Fibroblast of pulmonary artery (primary cell): ENCODE measurements at regions not wholly inside any gene's neighbourhood (a gene's known extent, or its start where the extent isn't known, plus 50 kb on each side); places are given as distances from the start of the nearest gene placed in this dataset.

ENCODE experiments used
- DNase-seq: peaks from one replicate; pipeline ENCODE4 v3.0.0-alpha.2; 2010; ENCODE audit warnings: low read depth
- H3K4me3 ChIP-seq: replicated peaks from 2 replicates; pipeline ENCODE4 v1.5.1; 2011; ENCODE audit warnings: low read depth, mild to moderate bottlenecking, control low read depth, low read length, moderate library complexity
- CTCF ChIP-seq: IDR thresholded peaks from 2 replicates; pipeline ENCODE4 v1.5.1; 2011; ENCODE audit warnings: mild to moderate bottlenecking, control low read depth, low read length, inconsistent platforms; ENCODE audit errors: missing control alignments

GRCh38 chr21:35882791-35883240 is 177.5 kb downstream of the SETD4 start:
- DNase-seq: peak; percentile 2
- H3K4me3 ChIP-seq: no peak overlapping the region
- TF ChIP-seq CTCF: no peak

GRCh38 chr21:35873441-35873840 is 186.9 kb downstream of the SETD4 start:
- TF ChIP-seq CTCF: no peak
- H3K4me3 ChIP-seq: no peak overlapping the region
- DNase-seq: no peak

GRCh38 chr21:35871906-35872305 is 188.4 kb downstream of the SETD4 start:
- no peak for DNase-seq
- no peak overlapping the region for H3K4me3 ChIP-seq
- TF ChIP-seq CTCF: no peak

GRCh38 chr21:35868869-35869223 is 191.5 kb downstream of the SETD4 start:
- TF ChIP-seq CTCF: no peak
- no peak overlapping the region for H3K4me3 ChIP-seq
- DNase-seq: no peak

GRCh38 chr21:35868005-35868868 is 192.1 kb downstream of the SETD4 start:
- TF ChIP-seq CTCF: no peak
- no peak for DNase-seq
- no peak overlapping the region for H3K4me3 ChIP-seq

- no peak overlapping the region for H3K4me3 ChIP-seq
- no peak for TF ChIP-seq CTCF
- DNase-seq: no peak
Observed at GRCh38 chr21:35864039-35864438, 196.3 kb downstream of the SETD4 start.

- H3K4me3 ChIP-seq: no peak overlapping the region
- TF ChIP-seq CTCF: no peak
- no peak for DNase-seq
Observed at GRCh38 chr21:35862969-35863368, 197.4 kb downstream of the SETD4 start.
